HG03095 (cell line): ENCODE measurements at regions not wholly inside any gene's neighbourhood (a gene's known extent, or its start where the extent isn't known, plus 50 kb on each side); places are given as distances from the start of the nearest gene placed in this dataset.
A peak's percentile ranks its signal among the peaks of the same experiment; 100 is the strongest.

Experiments
- ATAC-seq: cut with Tn5 transposase; IDR thresholded peaks from one replicate; pipeline ENCODE4 v1.9.1; 2021; ENCODE audit warnings: moderate library complexity; ENCODE audit not compliant: unreplicated experiment

- no peak for ATAC-seq
These were observed 50.8 kb upstream of the NAV2 start for GRCh38 chr11:19661827-19662226.

DNA sequence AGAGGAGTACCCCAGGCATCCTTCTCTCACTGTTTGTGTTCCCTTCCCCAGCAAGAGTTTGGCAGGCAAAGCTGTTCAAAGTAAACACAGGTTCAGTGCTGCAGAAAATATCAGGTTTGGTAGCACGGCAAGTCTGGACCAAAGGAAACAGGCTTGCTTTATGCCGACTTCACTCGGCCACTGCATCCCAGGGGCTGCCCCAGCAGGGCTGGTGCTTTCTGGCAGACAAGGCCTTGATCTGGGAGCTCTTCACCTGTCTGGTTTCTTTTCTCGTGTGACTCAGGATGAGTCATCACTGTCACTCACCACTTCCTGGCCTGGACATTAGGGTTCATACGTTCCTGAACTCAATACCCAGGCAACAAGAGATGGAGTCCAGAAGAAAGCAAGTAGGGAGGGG, 52.6 kb upstream of the NAV2 start:
- ATAC-seq: peak; percentile 100

- ATAC-seq: no peak
These were observed 53.1 kb upstream of the NAV2 start for GRCh38 chr11:19659529-19659928.

- no peak for ATAC-seq
These were observed 54.3 kb upstream of the NAV2 start for GRCh38 chr11:19658344-19658743.

DNA sequence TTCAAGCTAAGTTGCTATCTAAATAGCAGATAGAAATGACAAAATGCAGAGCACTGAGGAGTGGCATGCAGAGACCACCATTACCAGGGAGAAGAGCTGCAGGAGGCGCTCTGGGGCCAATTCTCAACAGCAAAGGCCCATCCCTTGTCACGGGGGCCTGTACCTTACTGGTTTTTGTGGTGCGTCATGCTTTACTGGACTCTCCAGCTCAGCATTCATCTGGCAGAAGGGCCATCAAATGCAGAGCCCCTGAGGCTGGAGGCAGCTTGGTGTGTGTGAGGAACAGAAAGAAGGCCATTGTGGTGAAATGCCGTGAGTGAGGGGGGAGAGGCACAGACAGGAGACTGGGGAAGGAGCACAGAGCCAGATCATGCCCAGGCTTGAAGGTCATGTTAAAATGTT, 56.5 kb upstream of the NAV2 start:
- no peak for ATAC-seq

DNA sequence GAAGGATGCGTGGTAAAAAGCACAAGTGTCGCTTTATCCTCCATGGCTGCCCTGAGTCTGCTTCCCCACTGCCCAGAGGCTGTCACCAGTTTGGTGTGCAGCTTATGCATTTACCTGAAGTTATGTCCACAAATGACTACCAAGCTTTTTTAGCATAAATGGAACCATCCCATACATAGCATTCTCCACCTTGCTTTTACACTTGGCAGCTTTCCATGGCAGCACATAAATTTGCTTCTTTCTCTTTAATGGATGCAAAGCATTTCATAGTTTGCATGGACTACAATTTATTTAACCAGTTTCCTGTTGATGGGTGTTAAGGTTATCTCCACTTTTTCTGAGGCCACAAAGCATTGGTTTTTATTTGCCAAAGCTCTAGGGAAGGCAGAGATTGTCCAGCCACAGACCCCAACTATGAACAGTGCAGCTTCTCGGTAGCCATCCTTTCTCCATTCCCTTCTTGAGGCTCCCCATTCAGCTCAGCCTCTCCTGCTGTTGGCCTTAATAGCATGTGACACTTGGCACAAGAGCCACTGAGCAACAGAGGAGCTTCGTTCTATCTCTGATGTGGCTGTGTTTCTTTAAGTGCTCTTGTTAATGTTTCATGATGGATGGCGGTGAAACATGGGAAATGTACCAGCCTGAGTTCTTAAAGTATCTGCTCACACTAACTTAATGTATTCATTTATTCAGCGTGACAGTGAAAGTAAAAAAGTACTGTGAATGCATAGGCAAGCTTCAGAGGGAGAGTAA, 59.8 kb upstream of the NAV2 start:
- ATAC-seq: no peak

GRCh38 chr11:19651653-19652052, 61.0 kb upstream of the NAV2 start:
- ATAC-seq: no peak

- no peak for ATAC-seq
These were observed 61.6 kb upstream of the NAV2 start for GRCh38 chr11:19651028-19651427.

- no peak for ATAC-seq
These were observed 62.2 kb upstream of the NAV2 start for GRCh38 chr11:19650467-19650866.

GRCh38 chr11:19649751-19650150, 62.9 kb upstream of the NAV2 start:
- ATAC-seq: no peak

GRCh38 chr11:19648321-19648720, 64.3 kb upstream of the NAV2 start:
- ATAC-seq: no peak

- no peak for ATAC-seq
These were observed 64.8 kb upstream of the NAV2 start for GRCh38 chr11:19647816-19648215.

GRCh38 chr11:19646921-19647320, 65.7 kb upstream of the NAV2 start:
- no peak for ATAC-seq

DNA sequence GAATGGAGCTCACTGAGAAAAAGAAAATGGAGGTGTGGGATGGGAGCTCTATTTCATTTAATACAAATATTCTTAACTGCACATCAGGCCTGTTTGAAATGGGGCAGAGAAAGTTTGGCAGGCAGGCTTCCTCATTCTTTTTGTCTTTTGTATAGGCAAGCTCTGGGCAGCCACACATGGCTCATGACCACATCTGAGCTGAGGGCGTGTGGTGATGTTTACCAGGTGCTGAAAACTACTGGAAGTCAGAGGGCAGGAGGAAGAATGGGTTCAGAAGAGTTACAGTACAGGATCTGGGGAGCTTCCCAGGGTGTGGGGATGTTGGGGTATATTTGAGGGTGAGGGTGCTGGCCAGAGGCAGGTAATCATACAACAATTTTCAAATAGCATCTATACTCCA, 66.3 kb upstream of the NAV2 start:
- ATAC-seq: no peak

DNA sequence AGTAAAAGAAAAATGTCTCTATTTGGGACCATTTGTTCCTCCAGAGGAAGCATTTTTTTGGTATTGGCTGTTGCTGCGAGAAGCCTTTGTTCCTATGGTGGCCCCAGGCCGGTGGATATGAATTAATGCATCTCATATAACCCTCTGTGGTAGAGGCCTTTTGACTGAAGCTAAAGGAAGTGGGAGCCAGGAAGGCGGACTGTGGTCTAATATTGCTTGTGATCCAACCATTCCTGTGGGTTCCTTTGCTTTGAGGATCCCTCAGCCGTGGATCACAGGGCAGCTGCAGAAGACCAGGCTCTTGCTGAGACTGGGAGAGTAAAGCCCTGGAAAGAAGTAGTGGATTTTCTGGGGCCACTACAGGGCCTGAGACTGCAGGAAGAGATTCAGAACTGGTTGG, 68.3 kb upstream of the NAV2 start:
- no peak for ATAC-seq

- ATAC-seq: no peak
These were observed 70.2 kb upstream of the NAV2 start for GRCh38 chr11:19642185-19643158.

DNA sequence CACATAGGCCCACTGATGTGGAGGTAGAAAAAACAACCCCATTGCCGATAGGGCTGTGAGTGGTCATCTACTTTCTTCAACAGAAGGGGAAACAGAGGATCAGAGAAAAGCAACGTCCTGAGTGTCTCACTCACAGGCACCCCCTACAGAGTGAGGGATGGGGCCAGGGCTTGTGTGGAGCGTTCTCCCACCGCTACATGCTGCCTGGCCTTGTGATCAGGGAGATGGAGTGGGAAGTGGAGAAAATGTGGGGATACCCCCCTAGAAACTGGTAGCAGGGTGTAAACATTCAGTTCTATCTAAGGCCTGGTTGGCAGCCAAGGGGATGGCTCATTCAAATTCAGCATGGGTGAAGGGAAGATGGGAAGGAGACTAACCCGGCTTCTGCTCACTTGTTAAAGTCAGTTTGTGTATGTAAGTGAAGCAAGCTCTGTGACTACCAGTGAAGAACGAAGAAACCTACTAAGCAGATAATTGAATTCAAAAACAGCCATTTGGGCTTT, 73.0 kb upstream of the NAV2 start:
- ATAC-seq: no peak

DNA sequence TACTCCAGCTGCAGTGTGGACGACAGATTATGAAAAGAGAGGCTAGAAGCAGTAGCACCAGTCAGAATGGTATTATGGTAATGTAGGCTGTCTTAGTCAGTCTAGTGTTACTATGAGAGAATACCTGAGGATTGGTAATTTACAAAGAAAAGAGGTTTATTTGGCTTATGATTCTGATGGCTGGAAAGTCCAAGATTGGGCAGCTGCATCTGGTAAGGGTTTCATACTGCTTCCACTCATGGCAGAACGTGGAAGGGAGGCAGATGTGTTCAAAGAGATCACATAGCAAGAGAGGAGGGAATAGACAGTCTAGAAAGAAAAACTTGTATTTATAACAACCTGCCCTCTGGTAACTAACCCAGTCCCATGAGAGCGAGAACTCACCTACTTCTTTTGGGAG, 77.3 kb upstream of the NAV2 start:
- ATAC-seq: no peak

DNA sequence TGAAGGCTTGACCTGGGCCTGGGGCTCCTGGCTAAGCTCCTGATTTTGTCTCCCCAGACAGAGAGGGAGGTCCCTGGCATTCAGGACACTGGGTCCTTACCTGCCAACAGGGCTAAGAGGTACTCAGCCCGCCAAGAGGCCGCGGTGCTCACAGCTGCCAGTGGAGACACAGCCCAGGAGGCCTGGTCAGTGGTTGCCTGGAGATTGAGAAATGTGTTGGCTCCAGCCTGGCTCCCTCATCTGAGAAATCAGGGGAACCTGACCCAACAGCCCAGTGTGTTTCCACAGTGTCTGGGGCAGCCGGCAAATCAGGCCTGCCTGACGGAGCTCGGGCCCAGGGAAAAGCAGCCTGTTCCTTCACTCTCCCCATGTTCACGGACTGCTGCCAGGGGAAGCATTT, 79.4 kb upstream of the NAV2 start:
- no peak for ATAC-seq

DNA sequence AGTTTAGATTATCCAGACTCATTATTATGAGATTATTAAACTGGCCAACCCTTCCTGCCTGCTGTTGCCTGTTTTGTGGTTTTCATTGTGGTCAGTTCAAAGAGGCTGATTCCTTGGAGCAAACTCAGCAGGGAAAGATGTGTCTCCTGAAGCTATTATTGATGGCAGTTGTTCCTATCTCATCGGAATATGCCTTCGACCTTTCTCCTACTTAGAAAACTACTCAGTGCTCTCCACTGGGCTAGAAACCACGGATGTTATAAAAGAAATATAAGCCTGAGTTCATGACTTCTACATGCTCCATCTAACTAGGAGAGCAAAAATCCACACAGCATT, 80.2 kb upstream of the NAV2 start:
- no peak for ATAC-seq

- no peak for ATAC-seq
These were observed 80.7 kb upstream of the NAV2 start for GRCh38 chr11:19631712-19632498.
